ENCODE measurements at regions not wholly inside any gene's neighbourhood (a gene's known extent, or its start where the extent isn't known, plus 50 kb on each side); places are given as distances from the start of the nearest gene placed in this dataset.

- no peak for TF ChIP-seq CTCF (IDR thresholded peaks at IDR 0.05; ENCODE audit: low read depth, low read length)
- TF ChIP-seq POLR2A (IDR thresholded peaks at IDR 0.05; ENCODE audit: extremely low read depth, insufficient read length) = no peak
- TF ChIP-seq MYC (IDR thresholded peaks at IDR 0.05; ENCODE audit: low read depth, low read length) = no peak
- TF ChIP-seq MAX (IDR thresholded peaks at IDR 0.05; ENCODE audit: low read depth, low read length) = no peak
Observed at GRCh38 chr13:50670272-50670671, 173.2 kb downstream of the DLEU7 start.
